ENCODE measurements at regions not wholly inside any gene's neighbourhood (a gene's known extent, or its start where the extent isn't known, plus 50 kb on each side); places are given as distances from the start of the nearest gene placed in this dataset.

DNA sequence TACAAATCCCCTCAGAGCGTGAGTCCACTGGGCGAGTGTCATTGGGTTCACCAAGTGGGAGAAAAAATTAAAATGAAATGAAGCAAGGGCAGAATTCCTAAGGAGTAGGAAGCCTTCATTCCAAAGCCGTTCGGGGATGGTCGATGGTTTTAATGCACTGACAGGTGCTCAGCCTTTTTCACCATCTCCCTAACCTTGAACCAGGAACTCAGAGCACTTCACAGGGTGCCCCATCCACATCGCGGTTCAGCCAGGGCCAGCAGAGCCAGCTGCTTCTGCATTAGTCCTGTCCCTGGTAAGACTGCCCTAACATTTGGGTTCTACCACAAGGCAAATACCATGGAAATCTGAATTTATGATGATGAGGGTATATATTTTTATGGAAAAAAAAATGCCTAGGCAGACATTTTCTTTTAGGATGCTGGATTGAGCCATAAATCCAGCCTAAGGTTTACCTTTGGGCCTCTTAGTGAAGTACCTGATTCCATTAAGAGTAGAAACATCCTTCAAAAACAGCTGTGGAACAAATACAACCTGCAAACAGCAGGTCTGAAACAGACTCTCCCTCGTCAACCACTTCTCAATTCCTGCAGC, 203.5 kb upstream of the RNF32 start:
- TF ChIP-seq YY1 (IDR thresholded peaks at IDR 0.05; ENCODE audit: insufficient read depth, insufficient read length) (no peak), ZNF274 (IDR thresholded peaks at IDR 0.05; ENCODE audit: low read depth, low read length) (no peak)
